Transverse colon (tissue), 4 donors: ENCODE measurements at regions not wholly inside any gene's neighbourhood (a gene's known extent, or its start where the extent isn't known, plus 50 kb on each side); places are given as distances from the start of the nearest gene placed in this dataset.

Source experiments
- POLR2AphosphoS5 ChIP-seq, 3 donors: sonication (generic); formaldehyde crosslinking; IDR thresholded peaks; one replicate each; pipeline ENCODE4 v1.6.1; 2016; ENCODE audit warnings: antibody characterized with exemption in 3 of 3
- TF ChIP-seq, protein P1 (sequence below), 5 experiments: fragments of 200-600 bp in 3 of 5; fragments of 450-650 bp in 2 of 5; sonication (generic) in 3 of 5; IDR thresholded peaks; 1 replicate in 2 of 5; 2 replicates in 3 of 5; pipeline ENCODE4 v1.5.1; 2016 to 2017; ENCODE audit warnings: antibody characterized with exemption in 5 of 5, inconsistent platforms in 3 of 5, mild to moderate bottlenecking in 2 of 5, moderate library complexity in 1 of 5

DNA sequence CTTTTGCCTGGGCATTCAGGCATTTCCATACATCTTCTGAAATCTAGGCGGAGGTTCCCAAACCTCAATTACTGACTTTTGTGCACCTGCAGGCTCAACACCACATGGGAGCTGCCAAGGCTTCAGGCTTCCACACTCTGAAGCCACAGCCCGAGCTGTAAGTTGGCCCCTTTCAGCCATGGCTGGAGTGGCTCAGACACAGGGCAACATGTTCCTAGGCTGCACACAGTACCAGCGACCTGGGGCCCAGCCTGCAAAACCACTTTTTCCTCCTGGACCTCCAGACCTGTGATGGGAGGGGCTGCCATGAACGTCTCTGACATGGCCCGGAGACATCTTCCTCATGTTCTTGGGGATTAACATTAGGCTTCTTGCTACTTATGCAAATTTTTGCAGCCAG lies 1558.2 kb upstream of the PCDH20 start:
- TF ChIP-seq, protein P1, sequence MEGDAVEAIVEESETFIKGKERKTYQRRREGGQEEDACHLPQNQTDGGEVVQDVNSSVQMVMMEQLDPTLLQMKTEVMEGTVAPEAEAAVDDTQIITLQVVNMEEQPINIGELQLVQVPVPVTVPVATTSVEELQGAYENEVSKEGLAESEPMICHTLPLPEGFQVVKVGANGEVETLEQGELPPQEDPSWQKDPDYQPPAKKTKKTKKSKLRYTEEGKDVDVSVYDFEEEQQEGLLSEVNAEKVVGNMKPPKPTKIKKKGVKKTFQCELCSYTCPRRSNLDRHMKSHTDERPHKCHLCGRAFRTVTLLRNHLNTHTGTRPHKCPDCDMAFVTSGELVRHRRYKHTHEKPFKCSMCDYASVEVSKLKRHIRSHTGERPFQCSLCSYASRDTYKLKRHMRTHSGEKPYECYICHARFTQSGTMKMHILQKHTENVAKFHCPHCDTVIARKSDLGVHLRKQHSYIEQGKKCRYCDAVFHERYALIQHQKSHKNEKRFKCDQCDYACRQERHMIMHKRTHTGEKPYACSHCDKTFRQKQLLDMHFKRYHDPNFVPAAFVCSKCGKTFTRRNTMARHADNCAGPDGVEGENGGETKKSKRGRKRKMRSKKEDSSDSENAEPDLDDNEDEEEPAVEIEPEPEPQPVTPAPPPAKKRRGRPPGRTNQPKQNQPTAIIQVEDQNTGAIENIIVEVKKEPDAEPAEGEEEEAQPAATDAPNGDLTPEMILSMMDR (IDR thresholded peaks at IDR 0.05): no peak
- no peak for TF ChIP-seq POLR2AphosphoS5 (IDR thresholded peaks at IDR 0.05)
